ENCODE measurements at regions not wholly inside any gene's neighbourhood (a gene's known extent, or its start where the extent isn't known, plus 50 kb on each side); places are given as distances from the start of the nearest gene placed in this dataset.

DNA sequence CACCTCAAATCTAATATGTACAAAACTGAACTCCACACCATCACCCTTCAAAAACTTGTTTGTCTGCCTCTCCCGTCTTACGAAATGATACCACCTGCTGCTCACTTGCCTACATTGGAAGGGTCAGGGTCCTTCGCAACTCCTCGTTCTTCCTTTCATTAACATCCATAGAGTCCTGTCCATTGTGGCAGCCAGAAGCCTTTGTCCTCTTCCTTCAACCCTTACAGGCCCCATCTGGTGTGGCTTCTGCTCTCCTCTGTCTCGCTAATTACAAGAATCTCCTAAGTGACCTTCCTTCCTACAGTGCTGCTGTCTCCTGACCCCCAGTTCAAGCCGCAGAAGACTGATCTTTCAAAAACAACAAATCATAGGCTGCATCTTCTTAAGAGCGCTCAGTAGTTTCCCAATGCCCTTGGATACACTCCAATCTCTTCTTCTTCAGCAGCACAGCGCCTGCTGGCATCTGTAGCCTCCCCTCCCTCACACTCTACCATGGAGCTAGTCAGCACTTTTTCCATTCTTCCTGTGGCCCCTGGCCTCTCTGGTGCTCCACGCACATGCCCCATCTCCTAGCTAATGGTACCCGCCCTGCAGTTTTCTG lies 382.7 kb downstream of the LIG4 start:
- TF ChIP-seq TAF1 (IDR thresholded peaks at IDR 0.05; ENCODE audit: low read depth) (no peak), EP300 (conservative IDR thresholded peaks at IDR 0.05; ENCODE audit: poor library complexity, severe bottlenecking) (no peak), SMC3 (conservative IDR thresholded peaks at IDR 0.05; ENCODE audit: poor library complexity) (no peak), RAD21 (conservative IDR thresholded peaks at IDR 0.05) (no peak), EZH2 (IDR thresholded peaks at IDR 0.05; ENCODE audit: borderline replicate concordance, insufficient read depth, low read length, poor library complexity, severe bottlenecking) (no peak), POLR2AphosphoS5 (IDR thresholded peaks at IDR 0.05) (no peak)
- TF ChIP-seq, protein P1, sequence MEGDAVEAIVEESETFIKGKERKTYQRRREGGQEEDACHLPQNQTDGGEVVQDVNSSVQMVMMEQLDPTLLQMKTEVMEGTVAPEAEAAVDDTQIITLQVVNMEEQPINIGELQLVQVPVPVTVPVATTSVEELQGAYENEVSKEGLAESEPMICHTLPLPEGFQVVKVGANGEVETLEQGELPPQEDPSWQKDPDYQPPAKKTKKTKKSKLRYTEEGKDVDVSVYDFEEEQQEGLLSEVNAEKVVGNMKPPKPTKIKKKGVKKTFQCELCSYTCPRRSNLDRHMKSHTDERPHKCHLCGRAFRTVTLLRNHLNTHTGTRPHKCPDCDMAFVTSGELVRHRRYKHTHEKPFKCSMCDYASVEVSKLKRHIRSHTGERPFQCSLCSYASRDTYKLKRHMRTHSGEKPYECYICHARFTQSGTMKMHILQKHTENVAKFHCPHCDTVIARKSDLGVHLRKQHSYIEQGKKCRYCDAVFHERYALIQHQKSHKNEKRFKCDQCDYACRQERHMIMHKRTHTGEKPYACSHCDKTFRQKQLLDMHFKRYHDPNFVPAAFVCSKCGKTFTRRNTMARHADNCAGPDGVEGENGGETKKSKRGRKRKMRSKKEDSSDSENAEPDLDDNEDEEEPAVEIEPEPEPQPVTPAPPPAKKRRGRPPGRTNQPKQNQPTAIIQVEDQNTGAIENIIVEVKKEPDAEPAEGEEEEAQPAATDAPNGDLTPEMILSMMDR (IDR thresholded peaks at IDR 0.05; ENCODE audit: poor library complexity, severe bottlenecking) = no peak
- TF ChIP-seq, protein P2, sequence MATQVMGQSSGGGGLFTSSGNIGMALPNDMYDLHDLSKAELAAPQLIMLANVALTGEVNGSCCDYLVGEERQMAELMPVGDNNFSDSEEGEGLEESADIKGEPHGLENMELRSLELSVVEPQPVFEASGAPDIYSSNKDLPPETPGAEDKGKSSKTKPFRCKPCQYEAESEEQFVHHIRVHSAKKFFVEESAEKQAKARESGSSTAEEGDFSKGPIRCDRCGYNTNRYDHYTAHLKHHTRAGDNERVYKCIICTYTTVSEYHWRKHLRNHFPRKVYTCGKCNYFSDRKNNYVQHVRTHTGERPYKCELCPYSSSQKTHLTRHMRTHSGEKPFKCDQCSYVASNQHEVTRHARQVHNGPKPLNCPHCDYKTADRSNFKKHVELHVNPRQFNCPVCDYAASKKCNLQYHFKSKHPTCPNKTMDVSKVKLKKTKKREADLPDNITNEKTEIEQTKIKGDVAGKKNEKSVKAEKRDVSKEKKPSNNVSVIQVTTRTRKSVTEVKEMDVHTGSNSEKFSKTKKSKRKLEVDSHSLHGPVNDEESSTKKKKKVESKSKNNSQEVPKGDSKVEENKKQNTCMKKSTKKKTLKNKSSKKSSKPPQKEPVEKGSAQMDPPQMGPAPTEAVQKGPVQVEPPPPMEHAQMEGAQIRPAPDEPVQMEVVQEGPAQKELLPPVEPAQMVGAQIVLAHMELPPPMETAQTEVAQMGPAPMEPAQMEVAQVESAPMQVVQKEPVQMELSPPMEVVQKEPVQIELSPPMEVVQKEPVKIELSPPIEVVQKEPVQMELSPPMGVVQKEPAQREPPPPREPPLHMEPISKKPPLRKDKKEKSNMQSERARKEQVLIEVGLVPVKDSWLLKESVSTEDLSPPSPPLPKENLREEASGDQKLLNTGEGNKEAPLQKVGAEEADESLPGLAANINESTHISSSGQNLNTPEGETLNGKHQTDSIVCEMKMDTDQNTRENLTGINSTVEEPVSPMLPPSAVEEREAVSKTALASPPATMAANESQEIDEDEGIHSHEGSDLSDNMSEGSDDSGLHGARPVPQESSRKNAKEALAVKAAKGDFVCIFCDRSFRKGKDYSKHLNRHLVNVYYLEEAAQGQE (IDR thresholded peaks at IDR 0.05; ENCODE audit: borderline replicate concordance) = no peak

Measured in neural cell (in vitro differentiated cells).